HEK293 (cell line): ENCODE measurements at regions not wholly inside any gene's neighbourhood (a gene's known extent, or its start where the extent isn't known, plus 50 kb on each side); places are given as distances from the start of the nearest gene placed in this dataset.

Experiments used
- CTCF ChIA-PET: fragments of 350-600 bp; formaldehyde crosslinking; extraction: SDS; loops from one replicate; lab custom pipeline; 2021; ENCODE audit warnings: antibody characterized with exemption; lab: Yijun Ruan, JAX
- POLR2A ChIA-PET: fragments of 300-600 bp; formaldehyde crosslinking; extraction: SDS; loops from one replicate; lab custom pipeline; 2020; ENCODE audit warnings: antibody characterized with exemption, inconsistent platforms; lab: Yijun Ruan, JAX
- H3K27ac ChIP-seq: fragments of 200-500 bp; sonication (Bioruptor generic); 2 replicates; pipeline ENCODE4 v1.5.1; 2014; ENCODE audit warnings: low read depth, low read length, control low read depth, inconsistent platforms; ENCODE audit errors: extremely low read depth
- H3K36me3 ChIP-seq, 2 experiments: fragments of 200-500 bp in 1 of 2; sonication (Bioruptor generic) in 1 of 2; 1 replicate in 1 of 2; 2 replicates in 1 of 2; pipeline ENCODE4 v1.5.1; 2014 to 2017; ENCODE audit warnings: inconsistent platforms in 2 of 2, low read length in 2 of 2; ENCODE audit not compliant: control insufficient read depth in 2 of 2, insufficient read depth in 1 of 2
- H3K4me1 ChIP-seq: fragments of 200-500 bp; sonication (Bioruptor generic); 2 replicates; pipeline ENCODE4 v1.5.1; 2014; ENCODE audit warnings: mild to moderate bottlenecking, low read length, inconsistent platforms; ENCODE audit not compliant: control insufficient read depth, insufficient read depth
- H3K4me3 ChIP-seq: 2 replicates; pipeline ENCODE4 v1.5.1; 2011; ENCODE audit warnings: low read depth, mild to moderate bottlenecking, control low read depth, low read length, moderate library complexity
- H3K9me3 ChIP-seq: fragments of 200-500 bp; sonication (Bioruptor generic); 2 replicates; pipeline ENCODE4 v1.5.1; 2014; ENCODE audit warnings: low read depth, low read length, inconsistent platforms; ENCODE audit not compliant: control insufficient read depth, insufficient read depth
- OVOL3 ChIP-seq: fragments of 450-650 bp; formaldehyde crosslinking; IDR thresholded peaks from 2 replicates; pipeline ENCODE4 v1.5.1; 2016; ENCODE audit warnings: missing biosample characterization, missing genetic modification characterization
- PATZ1 ChIP-seq: fragments of 450-650 bp; formaldehyde crosslinking; IDR thresholded peaks from 2 replicates; pipeline ENCODE4 v1.5.1; 2016; ENCODE audit warnings: missing biosample characterization, missing genetic modification characterization
- WT1 ChIP-seq: fragments of 450-650 bp; formaldehyde crosslinking; IDR thresholded peaks from 2 replicates; pipeline ENCODE4 v1.5.1; 2016; ENCODE audit warnings: missing biosample characterization, missing genetic modification characterization
- YY2 ChIP-seq: fragments of 450-650 bp; formaldehyde crosslinking; IDR thresholded peaks from 2 replicates; pipeline ENCODE4 v1.5.1; 2016; ENCODE audit warnings: missing biosample characterization, missing genetic modification characterization
- ZFHX2 ChIP-seq: fragments of 450-650 bp; formaldehyde crosslinking; conservative IDR thresholded peaks from 2 replicates; pipeline ENCODE4 v1.5.1; 2016; ENCODE audit warnings: missing biosample characterization, missing genetic modification characterization
- ZFP37 ChIP-seq: fragments of 450-650 bp; formaldehyde crosslinking; IDR thresholded peaks from 2 replicates; pipeline ENCODE4 v1.5.1; 2016; ENCODE audit warnings: missing biosample characterization, missing genetic modification characterization
- ZNF10 ChIP-seq: fragments of 450-650 bp; formaldehyde crosslinking; IDR thresholded peaks from 2 replicates; pipeline ENCODE4 v1.5.1; 2017; ENCODE audit warnings: missing biosample characterization, missing genetic modification characterization
- ZNF140 ChIP-seq: fragments of 450-650 bp; formaldehyde crosslinking; IDR thresholded peaks from 2 replicates; pipeline ENCODE4 v1.5.1; 2016; ENCODE audit warnings: missing biosample characterization, missing genetic modification characterization
- ZNF223 ChIP-seq: fragments of 450-650 bp; formaldehyde crosslinking; IDR thresholded peaks from 2 replicates; pipeline ENCODE4 v1.5.1; 2016; ENCODE audit warnings: missing biosample characterization, missing genetic modification characterization
- ZNF26 ChIP-seq: fragments of 450-650 bp; formaldehyde crosslinking; IDR thresholded peaks from 2 replicates; pipeline ENCODE4 v1.5.1; 2016; ENCODE audit warnings: missing biosample characterization, missing genetic modification characterization
- ZNF513 ChIP-seq: fragments of 450-650 bp; IDR thresholded peaks from 2 replicates; pipeline ENCODE4 v1.5.1; 2018; ENCODE audit warnings: missing biosample characterization, missing genetic modification characterization
- ZNF585B ChIP-seq: fragments of 450-650 bp; formaldehyde crosslinking; IDR thresholded peaks from 2 replicates; pipeline ENCODE4 v1.5.1; 2016; ENCODE audit warnings: missing biosample characterization, missing genetic modification characterization
- ZSCAN30 ChIP-seq: fragments of 450-650 bp; IDR thresholded peaks from 2 replicates; pipeline ENCODE4 v1.5.1; 2018; ENCODE audit warnings: missing biosample characterization, mild to moderate bottlenecking, missing genetic modification characterization, moderate library complexity

- TF ChIP-seq ZNF26 (tag by site-specific recombination) (no peak), ZFHX2 (tag by site-specific recombination) (no peak)
Measured at GRCh38 chr4:154107337-154107736, 318.5 kb upstream of the SFRP2 start (continued).

- CTCF ChIA-PET = interaction anchor here (0.5 kb wide), 1 partner anchor 534 kb away, joined by 4 read pairs; no protein-coding TSS in a partner anchor
- Histone ChIP-seq H3K36me3 (no peaks in the 10 kb centered on the region), H3K4me1 (peaks cover 6% of the 10 kb centered on the region; the same call in 1 of the 2 replicates), H3K9me3 (no peaks in the 10 kb centered on the region), H3K4me3 (no peak overlapping the region), H3K27ac (no peak overlapping the region)
- TF ChIP-seq ZNF223 (tag by site-specific recombination) = no peak
- TF ChIP-seq ZNF10 (tag by site-specific recombination) = no peak
- TF ChIP-seq PATZ1 (tag by site-specific recombination) = no peak
- TF ChIP-seq ZNF513 (tag by site-specific recombination) = peak; percentile 45; the same call in 1 of the 2 replicates
- POLR2A ChIA-PET = no interaction called here
Measured at GRCh38 chr4:154088741-154089140, 299.9 kb upstream of the SFRP2 start.

- H3K9me3 ChIP-seq = no peaks in the 10 kb centered on the region
- H3K4me1 ChIP-seq = peaks cover 6% of the 10 kb centered on the region; the same call in 1 of the 2 replicates
- ChIA-PET CTCF (interaction anchor here (0.7 kb wide), 1 partner anchor 161 kb away, joined by 3 read pairs; no protein-coding TSS in a partner anchor), POLR2A (no interaction called here)
- no peaks in the 10 kb centered on the region for H3K36me3 ChIP-seq
- no peak overlapping the region for H3K4me3 ChIP-seq
- H3K27ac ChIP-seq = no peak overlapping the region
- TF ChIP-seq OVOL3 (tag by site-specific recombination) (no peak), YY2 (tag by site-specific recombination) (no peak), WT1 (tag by site-specific recombination) (peak; percentile 65)
Measured at GRCh38 chr4:154086247-154086646, 297.4 kb upstream of the SFRP2 start.

- Histone ChIP-seq H3K9me3 (no peaks in the 10 kb centered on the region), H3K4me3 (no peak overlapping the region), H3K36me3 (no peaks in the 10 kb centered on the region), H3K27ac (no peak overlapping the region), H3K4me1 (peaks cover 6% of the 10 kb centered on the region; the same call in 1 of the 2 replicates)
- TF ChIP-seq ZSCAN30 (tag by site-specific recombination) (no peak), ZFP37 (tag by site-specific recombination) (no peak), ZNF585B (tag by site-specific recombination) (no peak), ZFHX2 (tag by site-specific recombination) (no peak), ZNF140 (tag by site-specific recombination) (no peak)
- CTCF ChIA-PET = interaction anchor here (0.6 kb wide), 1 partner anchor 17 kb away, joined by 3 read pairs; no protein-coding TSS in a partner anchor
- POLR2A ChIA-PET = no interaction called here
Measured at GRCh38 chr4:154084864-154085263, 296.0 kb upstream of the SFRP2 start.
